ENCODE measurements at regions not wholly inside any gene's neighbourhood (a gene's known extent, or its start where the extent isn't known, plus 50 kb on each side); places are given as distances from the start of the nearest gene placed in this dataset.

GRCh38 chr20:56774873-56775272 lies 145.8 kb downstream of the TFAP2C start:
- TF ChIP-seq CTCF (IDR thresholded peaks at IDR 0.05 in 2 of 3, conservative IDR thresholded peaks at IDR 0.05 in 1 of 3; ENCODE audit: control insufficient read depth in 2 of 3, extremely low read depth in 1 of 3, insufficient read depth in 1 of 3, low read depth in 3 of 3, low read length in 3 of 3) (no peak), SP1 (IDR thresholded peaks at IDR 0.05; ENCODE audit: low read depth, low read length) (no peak), HDAC2 (IDR thresholded peaks at IDR 0.05) (no peak), PML (IDR thresholded peaks at IDR 0.05; ENCODE audit: low read length) (no peak)
- TF ChIP-seq, protein P1, sequence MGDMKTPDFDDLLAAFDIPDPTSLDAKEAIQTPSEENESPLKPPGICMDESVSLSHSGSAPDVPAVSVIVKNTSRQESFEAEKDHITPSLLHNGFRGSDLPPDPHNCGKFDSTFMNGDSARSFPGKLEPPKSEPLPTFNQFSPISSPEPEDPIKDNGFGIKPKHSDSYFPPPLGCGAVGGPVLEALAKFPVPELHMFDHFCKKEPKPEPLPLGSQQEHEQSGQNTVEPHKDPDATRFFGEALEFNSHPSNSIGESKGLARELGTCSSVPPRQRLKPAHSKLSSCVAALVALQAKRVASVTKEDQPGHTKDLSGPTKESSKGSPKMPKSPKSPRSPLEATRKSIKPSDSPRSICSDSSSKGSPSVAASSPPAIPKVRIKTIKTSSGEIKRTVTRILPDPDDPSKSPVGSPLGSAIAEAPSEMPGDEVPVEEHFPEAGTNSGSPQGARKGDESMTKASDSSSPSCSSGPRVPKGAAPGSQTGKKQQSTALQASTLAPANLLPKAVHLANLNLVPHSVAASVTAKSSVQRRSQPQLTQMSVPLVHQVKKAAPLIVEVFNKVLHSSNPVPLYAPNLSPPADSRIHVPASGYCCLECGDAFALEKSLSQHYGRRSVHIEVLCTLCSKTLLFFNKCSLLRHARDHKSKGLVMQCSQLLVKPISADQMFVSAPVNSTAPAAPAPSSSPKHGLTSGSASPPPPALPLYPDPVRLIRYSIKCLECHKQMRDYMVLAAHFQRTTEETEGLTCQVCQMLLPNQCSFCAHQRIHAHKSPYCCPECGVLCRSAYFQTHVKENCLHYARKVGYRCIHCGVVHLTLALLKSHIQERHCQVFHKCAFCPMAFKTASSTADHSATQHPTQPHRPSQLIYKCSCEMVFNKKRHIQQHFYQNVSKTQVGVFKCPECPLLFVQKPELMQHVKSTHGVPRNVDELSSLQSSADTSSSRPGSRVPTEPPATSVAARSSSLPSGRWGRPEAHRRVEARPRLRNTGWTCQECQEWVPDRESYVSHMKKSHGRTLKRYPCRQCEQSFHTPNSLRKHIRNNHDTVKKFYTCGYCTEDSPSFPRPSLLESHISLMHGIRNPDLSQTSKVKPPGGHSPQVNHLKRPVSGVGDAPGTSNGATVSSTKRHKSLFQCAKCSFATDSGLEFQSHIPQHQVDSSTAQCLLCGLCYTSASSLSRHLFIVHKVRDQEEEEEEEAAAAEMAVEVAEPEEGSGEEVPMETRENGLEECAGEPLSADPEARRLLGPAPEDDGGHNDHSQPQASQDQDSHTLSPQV (IDR thresholded peaks at IDR 0.05) = no peak
- TF ChIP-seq, protein P2, sequence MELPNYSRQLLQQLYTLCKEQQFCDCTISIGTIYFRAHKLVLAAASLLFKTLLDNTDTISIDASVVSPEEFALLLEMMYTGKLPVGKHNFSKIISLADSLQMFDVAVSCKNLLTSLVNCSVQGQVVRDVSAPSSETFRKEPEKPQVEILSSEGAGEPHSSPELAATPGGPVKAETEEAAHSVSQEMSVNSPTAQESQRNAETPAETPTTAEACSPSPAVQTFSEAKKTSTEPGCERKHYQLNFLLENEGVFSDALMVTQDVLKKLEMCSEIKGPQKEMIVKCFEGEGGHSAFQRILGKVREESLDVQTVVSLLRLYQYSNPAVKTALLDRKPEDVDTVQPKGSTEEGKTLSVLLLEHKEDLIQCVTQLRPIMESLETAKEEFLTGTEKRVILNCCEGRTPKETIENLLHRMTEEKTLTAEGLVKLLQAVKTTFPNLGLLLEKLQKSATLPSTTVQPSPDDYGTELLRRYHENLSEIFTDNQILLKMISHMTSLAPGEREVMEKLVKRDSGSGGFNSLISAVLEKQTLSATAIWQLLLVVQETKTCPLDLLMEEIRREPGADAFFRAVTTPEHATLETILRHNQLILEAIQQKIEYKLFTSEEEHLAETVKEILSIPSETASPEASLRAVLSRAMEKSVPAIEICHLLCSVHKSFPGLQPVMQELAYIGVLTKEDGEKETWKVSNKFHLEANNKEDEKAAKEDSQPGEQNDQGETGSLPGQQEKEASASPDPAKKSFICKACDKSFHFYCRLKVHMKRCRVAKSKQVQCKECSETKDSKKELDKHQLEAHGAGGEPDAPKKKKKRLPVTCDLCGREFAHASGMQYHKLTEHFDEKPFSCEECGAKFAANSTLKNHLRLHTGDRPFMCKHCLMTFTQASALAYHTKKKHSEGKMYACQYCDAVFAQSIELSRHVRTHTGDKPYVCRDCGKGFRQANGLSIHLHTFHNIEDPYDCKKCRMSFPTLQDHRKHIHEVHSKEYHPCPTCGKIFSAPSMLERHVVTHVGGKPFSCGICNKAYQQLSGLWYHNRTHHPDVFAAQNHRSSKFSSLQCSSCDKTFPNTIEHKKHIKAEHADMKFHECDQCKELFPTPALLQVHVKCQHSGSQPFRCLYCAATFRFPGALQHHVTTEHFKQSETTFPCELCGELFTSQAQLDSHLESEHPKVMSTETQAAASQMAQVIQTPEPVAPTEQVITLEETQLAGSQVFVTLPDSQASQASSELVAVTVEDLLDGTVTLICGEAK (IDR thresholded peaks at IDR 0.05; ENCODE audit: borderline replicate concordance) = no peak
- TF ChIP-seq, protein P3, sequence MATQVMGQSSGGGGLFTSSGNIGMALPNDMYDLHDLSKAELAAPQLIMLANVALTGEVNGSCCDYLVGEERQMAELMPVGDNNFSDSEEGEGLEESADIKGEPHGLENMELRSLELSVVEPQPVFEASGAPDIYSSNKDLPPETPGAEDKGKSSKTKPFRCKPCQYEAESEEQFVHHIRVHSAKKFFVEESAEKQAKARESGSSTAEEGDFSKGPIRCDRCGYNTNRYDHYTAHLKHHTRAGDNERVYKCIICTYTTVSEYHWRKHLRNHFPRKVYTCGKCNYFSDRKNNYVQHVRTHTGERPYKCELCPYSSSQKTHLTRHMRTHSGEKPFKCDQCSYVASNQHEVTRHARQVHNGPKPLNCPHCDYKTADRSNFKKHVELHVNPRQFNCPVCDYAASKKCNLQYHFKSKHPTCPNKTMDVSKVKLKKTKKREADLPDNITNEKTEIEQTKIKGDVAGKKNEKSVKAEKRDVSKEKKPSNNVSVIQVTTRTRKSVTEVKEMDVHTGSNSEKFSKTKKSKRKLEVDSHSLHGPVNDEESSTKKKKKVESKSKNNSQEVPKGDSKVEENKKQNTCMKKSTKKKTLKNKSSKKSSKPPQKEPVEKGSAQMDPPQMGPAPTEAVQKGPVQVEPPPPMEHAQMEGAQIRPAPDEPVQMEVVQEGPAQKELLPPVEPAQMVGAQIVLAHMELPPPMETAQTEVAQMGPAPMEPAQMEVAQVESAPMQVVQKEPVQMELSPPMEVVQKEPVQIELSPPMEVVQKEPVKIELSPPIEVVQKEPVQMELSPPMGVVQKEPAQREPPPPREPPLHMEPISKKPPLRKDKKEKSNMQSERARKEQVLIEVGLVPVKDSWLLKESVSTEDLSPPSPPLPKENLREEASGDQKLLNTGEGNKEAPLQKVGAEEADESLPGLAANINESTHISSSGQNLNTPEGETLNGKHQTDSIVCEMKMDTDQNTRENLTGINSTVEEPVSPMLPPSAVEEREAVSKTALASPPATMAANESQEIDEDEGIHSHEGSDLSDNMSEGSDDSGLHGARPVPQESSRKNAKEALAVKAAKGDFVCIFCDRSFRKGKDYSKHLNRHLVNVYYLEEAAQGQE (IDR thresholded peaks at IDR 0.05; ENCODE audit: low read depth, low read length) = no peak
